T-helper 9 cell (primary cell): ENCODE measurements at regions not wholly inside any gene's neighbourhood (a gene's known extent, or its start where the extent isn't known, plus 50 kb on each side); places are given as distances from the start of the nearest gene placed in this dataset.

ENCODE experiments used
- DNase-seq: peaks from one replicate; pipeline ENCODE4 v3.0.0-alpha.2; 2020

- DNase-seq: no peak
These were observed 109.4 kb upstream of the ZMIZ1 start for GRCh38 chr10:78959217-78959923.

GRCh38 chr10:78959924-78960285, 108.9 kb upstream of the ZMIZ1 start:
- no peak for DNase-seq

DNA sequence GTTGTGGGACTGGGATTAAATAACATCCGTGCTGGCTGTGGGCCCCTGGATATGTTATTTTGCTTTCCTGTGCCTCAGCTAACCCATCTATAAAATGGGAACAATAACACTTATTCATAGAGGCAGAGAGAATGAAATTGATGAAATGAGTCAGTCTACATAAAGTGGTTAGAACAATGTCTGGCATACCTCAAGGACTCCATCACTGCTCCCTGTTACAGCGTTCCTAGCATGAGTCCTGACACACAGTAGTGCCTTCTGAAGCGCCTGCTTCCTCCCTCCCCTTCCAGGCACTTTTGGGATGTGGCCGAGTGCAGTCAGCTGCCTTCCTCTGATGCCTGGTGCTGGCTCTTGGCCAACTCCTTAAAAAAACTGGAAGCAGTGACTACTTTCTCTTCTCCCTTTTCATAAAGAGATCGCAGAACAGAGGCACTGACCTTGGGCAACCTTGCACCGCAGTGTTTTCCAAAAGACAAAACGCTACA, 108.4 kb upstream of the ZMIZ1 start:
- DNase-seq: no peak

DNA sequence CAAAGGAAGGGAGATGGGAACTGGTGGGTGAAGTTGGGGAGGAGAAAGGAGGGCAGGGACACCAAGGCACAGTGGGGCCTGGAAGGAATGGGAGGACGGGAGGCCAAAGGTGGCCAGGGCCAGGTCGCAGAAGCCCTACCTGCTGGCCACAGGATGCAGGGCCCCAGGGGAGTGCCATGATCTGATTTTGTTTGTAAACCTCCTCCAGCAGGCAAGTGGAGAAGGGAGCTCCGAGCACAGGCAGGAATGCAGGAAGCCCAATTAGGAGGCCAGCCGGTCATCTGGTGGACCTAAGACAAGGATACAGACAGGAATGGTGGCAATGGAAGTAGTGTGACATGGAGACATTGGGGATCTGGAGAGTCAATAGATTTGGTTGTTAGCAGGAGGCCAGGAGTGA, 107.0 kb upstream of the ZMIZ1 start:
- DNase-seq: no peak

- DNase-seq: no peak
These were observed 105.4 kb upstream of the ZMIZ1 start for GRCh38 chr10:78963074-78964034.

GRCh38 chr10:78964274-78964951, 104.4 kb upstream of the ZMIZ1 start:
- DNase-seq: no peak

GRCh38 chr10:78964952-78965633, 103.7 kb upstream of the ZMIZ1 start:
- DNase-seq: no peak

DNA sequence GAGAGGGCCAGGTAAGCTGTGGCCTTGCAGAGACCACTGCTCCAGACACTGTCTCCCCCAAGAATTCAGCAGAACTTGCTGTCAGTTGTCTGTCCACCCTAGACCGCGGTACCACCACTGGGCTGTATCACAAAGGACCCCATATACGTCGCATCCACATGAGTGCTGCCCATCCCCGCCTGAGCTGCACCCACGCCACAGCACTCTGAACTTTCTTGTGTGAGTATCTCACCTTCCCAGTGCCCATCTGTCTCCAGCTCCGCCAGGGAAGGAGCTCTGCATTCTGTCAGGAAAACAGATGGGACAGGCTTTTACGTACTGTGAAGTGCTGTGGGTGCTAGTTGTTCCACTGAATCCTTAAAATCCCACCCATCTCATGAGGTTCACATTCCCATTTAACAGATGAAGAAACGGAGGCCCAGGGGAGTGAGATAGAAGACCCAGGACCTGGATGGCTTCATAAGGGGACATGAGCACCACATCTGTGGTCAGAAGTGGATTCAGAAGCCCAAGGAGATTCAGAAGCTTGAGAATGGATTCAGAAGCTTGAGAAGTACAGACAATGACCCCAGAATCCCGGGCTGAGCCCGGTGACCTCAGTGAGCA, 102.5 kb upstream of the ZMIZ1 start:
- no peak for DNase-seq

DNA sequence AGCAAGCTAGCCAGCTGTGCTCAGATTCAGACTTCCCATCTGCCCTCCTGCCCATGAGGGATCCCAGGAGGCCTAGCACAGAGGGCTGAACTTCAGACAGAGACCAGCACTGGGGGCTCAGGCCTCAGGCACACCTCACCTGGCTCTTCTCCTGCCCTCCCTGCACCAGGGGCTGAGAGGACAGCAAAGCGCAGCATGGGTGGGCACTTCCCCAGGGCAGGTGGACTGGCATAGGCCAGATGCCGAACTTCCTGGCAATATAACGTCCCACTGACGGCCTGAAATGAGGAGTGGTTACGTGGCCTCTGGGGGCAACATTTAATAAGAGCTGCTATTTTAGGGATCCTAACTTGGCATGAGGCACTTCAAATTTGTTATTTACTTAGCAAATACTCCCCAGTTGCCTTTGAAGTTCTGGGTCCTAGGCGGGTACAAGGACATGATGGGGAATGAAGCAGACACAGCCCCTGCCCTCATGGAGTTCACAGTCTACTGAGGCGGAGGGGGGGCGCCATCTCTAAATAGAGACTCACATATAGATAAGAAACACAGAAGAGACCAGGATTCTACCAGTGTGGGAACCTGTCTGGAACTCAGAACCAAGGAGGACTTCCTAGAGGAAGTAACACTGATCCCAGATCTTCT, 101.8 kb upstream of the ZMIZ1 start:
- DNase-seq: no peak

DNA sequence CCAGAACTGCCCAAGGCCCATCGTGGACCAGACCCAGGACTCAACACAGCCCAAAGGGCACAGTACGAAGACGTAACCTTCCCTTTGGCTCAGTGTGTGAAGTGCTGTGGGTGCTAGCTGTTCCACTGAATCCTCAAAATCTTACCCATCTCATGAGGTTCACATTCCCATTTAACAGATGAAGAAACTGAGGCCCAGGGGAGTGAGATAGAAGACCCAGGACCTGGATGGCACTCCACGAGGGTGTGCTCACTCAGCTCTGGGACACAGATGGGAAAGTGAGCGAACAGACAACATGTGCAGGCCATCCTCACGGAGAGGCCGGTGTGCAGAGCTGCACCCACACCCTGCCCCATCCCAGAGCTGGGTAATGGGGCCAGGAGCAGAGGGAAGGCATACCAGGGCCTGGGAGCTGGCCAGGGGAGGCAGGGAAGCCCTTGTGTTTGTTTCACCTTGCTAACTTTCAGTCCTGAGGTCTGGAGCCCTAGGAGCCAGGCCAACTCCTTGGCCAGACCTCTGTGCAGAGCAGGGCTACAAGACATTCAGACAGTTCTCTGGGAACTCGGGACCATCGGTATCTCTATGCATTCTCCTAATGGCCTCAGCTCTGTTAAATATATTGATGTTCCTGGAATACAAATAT, 100.3 kb upstream of the ZMIZ1 start:
- no peak for DNase-seq

- DNase-seq: no peak
These were observed 99.8 kb upstream of the ZMIZ1 start for GRCh38 chr10:78968943-78969342.

DNA sequence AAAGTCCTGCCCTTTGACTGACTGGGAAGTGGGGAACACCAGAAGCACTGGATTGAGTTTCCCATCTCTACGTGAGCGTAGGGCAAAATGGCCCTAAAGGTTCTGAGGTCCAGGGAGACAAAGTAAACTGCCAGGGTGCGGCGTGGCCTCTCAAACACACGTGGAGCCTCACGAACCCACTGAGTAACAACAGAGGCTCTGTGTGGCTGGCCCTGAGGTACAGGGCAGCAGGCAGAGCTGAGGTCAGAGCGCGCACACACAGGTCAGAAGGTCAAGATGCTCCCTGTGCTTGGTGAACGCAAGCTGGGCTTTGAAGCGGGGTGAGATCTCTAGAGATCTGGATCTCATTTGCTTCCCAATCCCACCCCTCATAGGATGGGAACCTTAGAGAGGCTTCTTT, 99.0 kb upstream of the ZMIZ1 start:
- DNase-seq: no peak

DNA sequence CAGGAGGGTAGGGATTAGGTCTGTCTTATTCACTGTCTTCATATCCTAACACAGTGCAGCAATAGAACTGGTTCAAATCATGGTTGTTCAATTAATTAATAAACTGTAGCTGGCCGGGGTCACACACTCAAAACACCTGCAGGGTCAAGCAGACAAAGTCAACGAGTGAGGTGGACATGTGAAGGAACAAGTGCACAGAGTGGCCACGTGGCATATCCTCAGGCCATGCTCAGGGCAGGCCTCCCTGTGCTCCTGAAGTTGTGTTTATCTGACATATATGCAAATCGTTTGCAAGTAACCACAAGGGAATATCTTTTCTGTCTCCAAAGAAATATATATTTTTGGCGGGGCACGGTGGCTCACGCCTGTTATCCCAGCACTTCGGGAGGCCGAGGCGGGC, 98.5 kb upstream of the ZMIZ1 start:
- no peak for DNase-seq

DNA sequence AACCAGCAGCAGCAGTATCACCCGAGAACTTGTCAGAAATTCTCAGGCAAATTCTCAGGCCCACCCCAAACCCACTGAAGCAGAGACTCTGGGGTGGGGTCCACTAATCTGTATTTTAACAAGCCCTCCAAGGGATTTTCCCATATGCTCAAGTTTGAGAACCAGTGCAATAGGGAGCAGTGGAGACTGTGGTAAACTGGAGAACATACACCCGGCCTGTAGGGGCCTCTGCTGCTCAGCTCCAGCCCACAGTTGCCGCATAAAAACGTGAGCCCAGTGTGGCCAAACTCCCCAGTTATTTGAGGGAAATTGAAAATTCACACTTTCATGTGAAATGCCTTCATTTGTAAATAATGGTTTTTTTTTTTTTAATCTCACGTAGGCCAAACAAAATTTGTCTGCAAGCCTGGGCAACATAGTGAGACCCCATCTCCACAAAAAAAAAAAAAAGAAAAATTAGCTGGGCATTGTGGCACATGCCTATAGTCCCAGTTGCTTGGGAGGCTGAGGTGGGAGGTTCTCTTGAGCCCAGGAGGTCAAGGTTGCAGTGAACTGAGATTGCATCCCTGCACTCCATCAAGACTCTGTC, 97.6 kb upstream of the ZMIZ1 start:
- no peak for DNase-seq

- no peak for DNase-seq
These were observed 96.4 kb upstream of the ZMIZ1 start for GRCh38 chr10:78972160-78972946.

- DNase-seq: peak; percentile 47
These were observed 95.5 kb upstream of the ZMIZ1 start for GRCh38 chr10:78972947-78973900.

- DNase-seq: peak; percentile 25
These were observed 94.7 kb upstream of the ZMIZ1 start for GRCh38 chr10:78973901-78974616.
